GM15510 (cell line): ENCODE measurements at regions not wholly inside any gene's neighbourhood (a gene's known extent, or its start where the extent isn't known, plus 50 kb on each side); places are given as distances from the start of the nearest gene placed in this dataset.

Source experiments
- POLR2A ChIP-seq: IDR thresholded peaks from 3 replicates; pipeline ENCODE4 v1.6.1; 2011; ENCODE audit warnings: borderline replicate concordance; ENCODE audit not compliant: insufficient read length; ENCODE audit errors: extremely low read depth

- TF ChIP-seq POLR2A, result no peak
Measured at GRCh38 chr17:77826132-77826873, 132.2 kb upstream of the TNRC6C start.

DNA sequence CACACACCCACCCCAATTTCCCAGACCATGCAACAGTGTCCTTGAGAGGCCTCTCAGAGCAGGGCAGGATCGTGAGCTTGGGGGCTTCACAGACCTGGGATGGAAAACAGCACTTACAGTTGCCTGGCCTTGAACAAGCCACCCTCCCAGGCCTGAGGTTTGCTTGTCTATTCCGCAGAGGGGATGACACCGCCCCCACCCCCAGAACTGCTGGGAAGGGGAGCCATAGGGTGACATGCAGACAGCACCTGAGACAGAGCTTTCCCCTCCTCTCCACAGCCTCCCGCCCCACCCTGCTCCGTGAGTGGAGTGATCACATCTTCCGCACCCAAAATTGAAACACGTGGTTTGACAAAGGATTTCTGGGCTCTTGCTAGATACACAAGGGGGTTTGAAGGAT is 131.5 kb upstream of the TNRC6C start:
- no peak for TF ChIP-seq POLR2A

- no peak for TF ChIP-seq POLR2A
Measured at GRCh38 chr17:77827511-77827910, 131.0 kb upstream of the TNRC6C start.

- no peak for TF ChIP-seq POLR2A
Measured at GRCh38 chr17:77828749-77829539, 129.6 kb upstream of the TNRC6C start.

DNA sequence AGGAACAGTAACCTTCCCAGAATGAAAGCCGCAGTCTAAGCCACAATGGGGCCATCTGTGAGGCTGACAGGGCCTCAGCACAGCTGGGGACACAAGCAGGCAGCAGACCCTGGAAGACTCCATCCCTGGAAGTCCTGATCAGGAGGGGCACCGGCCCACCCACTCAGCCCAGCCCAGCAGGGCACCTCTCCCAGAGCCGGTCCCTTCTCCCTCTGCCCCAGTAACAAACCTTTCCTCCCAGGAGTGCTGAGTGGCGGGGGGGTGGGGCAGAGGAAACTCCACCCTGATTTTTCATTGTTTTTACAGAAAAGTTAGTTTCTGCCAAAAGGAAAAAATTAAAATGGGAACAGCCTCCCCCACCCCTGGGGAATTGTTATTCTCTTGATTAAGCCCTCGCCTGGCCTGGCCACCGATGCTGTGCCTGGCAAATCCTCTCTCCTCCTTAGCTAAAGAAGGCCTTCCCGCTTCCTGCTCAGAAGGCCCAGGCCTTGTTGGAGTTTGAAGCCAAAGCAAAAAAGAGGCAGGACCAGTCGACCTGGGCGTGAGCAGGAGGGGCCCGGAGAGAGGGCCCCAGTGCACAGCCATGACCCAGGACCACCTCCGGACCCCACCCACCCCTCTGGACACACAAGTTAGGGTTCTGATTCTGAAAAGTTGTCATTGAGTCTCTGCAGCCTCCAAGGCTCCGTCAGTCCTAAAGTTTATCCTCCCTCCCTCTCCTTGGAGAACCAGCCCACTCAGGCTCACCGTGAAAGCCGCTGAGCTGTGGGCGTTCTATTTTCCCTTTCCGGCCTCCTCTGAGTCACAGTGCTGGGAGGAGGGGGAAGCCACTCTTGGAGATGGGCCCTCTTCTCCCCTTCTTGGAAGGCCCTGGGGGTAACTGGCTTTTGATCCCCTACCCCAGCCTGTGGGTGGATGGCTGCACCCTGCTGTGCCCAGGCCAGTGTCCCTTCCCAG is 128.4 kb upstream of the TNRC6C start:
- TF ChIP-seq POLR2A, result no peak

DNA sequence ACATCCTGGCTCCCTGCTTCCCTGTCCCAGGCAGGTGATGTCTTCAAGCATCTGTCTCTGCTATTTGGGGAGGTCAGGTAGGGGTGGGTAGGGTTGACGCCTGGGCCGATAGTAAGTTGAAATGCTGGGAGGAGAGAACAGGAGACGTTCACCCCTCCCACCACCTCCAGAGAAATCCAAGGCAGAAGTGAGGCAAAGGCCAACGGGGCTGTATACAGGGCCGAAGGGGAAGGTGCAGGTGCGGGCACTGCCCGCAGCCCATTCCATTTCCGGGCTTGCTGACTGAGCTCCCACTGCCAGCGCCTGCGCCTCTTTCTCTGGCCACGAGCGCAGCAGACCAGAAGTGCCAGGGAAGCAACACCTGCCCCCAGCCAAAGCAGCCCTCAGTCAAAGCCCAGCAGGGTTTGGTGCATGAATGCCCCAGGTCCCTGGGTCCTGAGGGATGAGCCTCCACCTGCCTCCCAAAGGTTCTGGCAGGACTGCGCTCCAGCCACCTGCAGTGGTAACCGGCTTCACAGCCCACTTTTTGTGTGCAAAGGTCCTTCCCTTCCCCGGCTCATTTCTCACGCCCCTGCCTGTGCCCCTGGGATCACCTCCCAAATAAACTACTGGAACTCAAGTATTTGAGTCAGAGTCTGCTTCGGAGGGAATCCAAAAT is 127.6 kb upstream of the TNRC6C start:
- TF ChIP-seq POLR2A, result no peak

- TF ChIP-seq POLR2A, result no peak
Measured at GRCh38 chr17:77831474-77832179, 126.9 kb upstream of the TNRC6C start.

DNA sequence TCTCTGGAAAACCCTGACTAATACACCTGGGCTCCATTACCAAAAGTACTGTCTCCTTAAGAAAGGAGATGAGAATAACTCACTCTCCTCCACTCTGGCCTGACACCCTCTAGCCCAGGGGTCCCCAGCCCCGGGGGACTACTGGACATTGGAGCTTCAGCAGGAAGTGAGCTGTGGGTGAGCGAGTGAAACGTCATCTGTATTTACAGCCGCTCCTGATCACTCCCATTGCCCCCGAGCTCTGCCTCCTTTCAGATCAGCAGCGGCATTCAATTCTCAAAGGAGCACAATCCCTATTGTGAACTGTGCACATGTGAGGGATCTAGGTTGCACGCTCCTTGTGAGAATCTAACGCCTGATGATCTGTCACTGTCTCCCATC is 126.3 kb upstream of the TNRC6C start:
- no peak for TF ChIP-seq POLR2A

DNA sequence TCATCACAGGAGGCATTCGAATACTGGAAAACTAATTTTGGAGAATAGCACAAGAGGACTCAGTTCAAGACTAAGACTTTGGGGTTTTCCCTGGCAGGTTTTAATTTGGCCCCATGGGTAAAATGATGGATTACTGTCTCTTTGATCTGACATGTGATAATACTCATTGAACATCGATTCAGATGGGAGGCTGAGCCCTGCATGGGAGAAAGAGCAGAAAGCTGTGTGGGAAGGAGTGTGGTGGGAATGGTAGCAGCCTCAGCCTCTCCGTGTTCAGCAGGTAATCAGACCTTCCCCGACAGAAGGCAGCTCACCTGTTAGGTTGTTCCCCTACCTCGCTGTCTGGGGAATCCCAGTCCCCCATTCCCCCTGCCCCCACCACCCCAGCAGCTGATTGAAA is 124.7 kb upstream of the TNRC6C start:
- no peak for TF ChIP-seq POLR2A

GRCh38 chr17:77834170-77835115 is 124.1 kb upstream of the TNRC6C start:
- no peak for TF ChIP-seq POLR2A

GRCh38 chr17:77836557-77837041 is 121.9 kb upstream of the TNRC6C start:
- no peak for TF ChIP-seq POLR2A

GRCh38 chr17:77837917-77838316 is 120.6 kb upstream of the TNRC6C start:
- TF ChIP-seq POLR2A, result no peak
